ENCODE measurements at regions not wholly inside any gene's neighbourhood (a gene's known extent, or its start where the extent isn't known, plus 50 kb on each side); places are given as distances from the start of the nearest gene placed in this dataset.

GRCh38 chr14:34015383-34015782, 64.5 kb upstream of the EGLN3 start:
- TF ChIP-seq POLR2A (IDR thresholded peaks at IDR 0.05; ENCODE audit: low read length) = no peak
- TF ChIP-seq GATA1 (IDR thresholded peaks at IDR 0.05; ENCODE audit: low read depth, low read length) = no peak
